ENCODE measurements at regions not wholly inside any gene's neighbourhood (a gene's known extent, or its start where the extent isn't known, plus 50 kb on each side); places are given as distances from the start of the nearest gene placed in this dataset.

GRCh38 chr12:69123919-69124638 is 115.3 kb upstream of the CPSF6 start:
- no peak overlapping the region for H3K27ac Mint-ChIP-seq
- H3K36me3 Mint-ChIP-seq, result no peaks in the 10 kb centered on the region
- H3K4me3 Mint-ChIP-seq, result no peak overlapping the region
- no peak for DNase-seq (ENCODE audit: low spot score in 2 of 2, unreplicated experiment in 2 of 2)
- no peaks in the 10 kb centered on the region for H3K4me1 Mint-ChIP-seq
- TF ChIP-seq, protein P1, sequence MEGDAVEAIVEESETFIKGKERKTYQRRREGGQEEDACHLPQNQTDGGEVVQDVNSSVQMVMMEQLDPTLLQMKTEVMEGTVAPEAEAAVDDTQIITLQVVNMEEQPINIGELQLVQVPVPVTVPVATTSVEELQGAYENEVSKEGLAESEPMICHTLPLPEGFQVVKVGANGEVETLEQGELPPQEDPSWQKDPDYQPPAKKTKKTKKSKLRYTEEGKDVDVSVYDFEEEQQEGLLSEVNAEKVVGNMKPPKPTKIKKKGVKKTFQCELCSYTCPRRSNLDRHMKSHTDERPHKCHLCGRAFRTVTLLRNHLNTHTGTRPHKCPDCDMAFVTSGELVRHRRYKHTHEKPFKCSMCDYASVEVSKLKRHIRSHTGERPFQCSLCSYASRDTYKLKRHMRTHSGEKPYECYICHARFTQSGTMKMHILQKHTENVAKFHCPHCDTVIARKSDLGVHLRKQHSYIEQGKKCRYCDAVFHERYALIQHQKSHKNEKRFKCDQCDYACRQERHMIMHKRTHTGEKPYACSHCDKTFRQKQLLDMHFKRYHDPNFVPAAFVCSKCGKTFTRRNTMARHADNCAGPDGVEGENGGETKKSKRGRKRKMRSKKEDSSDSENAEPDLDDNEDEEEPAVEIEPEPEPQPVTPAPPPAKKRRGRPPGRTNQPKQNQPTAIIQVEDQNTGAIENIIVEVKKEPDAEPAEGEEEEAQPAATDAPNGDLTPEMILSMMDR (IDR thresholded peaks at IDR 0.05; ENCODE audit: unreplicated experiment), result no peak
- peaks cover 3% of the 10 kb centered on the region for H3K27me3 Mint-ChIP-seq (ENCODE audit: low read depth)
- H3K9me3 Mint-ChIP-seq, result no peaks in the 10 kb centered on the region

DNA sequence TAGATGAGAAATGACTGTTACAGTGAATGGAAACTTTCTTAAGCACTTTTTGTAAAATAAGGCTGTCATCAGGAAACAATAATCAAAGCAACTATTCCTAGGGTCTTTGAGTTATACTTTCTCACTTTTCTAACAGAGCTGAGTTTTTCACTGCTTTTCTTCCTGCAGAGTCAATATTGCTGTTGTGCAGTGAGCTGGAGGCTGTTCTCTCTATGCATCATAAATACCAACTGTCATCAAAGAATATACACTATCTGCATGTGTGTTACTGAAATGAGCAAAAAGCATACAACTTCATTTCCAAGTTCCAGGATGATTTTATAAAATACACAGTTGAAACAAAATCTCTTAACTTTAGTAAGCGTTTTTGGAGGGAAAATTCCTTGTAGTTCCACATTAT is 110.4 kb upstream of the CPSF6 start:
- Mint-ChIP-seq H3K4me3 (no peak overlapping the region), H3K4me1 (no peaks in the 10 kb centered on the region), H3K36me3 (no peaks in the 10 kb centered on the region), H3K9me3 (no peaks in the 10 kb centered on the region), H3K27ac (no peak overlapping the region), H3K27me3 (ENCODE audit: low read depth) (peaks cover 3% of the 10 kb centered on the region)
- TF ChIP-seq, protein P1 (IDR thresholded peaks at IDR 0.05; ENCODE audit: unreplicated experiment), result no peak
- DNase-seq (ENCODE audit: low spot score in 2 of 2, unreplicated experiment in 2 of 2), result no peak

DNA sequence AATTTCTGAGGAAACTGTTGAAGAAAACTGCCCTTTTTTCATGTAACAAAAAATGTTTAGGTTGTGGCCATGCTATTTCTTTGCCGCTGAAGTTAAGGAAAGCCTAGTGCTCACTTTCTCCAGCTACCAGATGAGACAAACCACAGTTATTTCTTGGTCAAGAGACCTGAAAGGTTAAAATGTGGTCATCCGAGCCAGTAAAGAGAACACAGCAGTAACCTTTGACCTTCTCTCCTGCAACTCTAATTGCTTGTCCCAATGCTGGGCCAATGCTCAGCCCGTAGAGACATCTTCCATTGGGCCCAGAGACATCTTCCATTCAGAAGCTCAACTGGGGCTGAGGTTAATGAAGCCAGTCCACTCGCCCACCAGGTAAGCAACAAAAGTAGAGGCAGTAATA is 109.8 kb upstream of the CPSF6 start:
- Mint-ChIP-seq H3K36me3 (no peaks in the 10 kb centered on the region), H3K4me1 (no peaks in the 10 kb centered on the region), H3K27me3 (ENCODE audit: low read depth) (peaks cover 3% of the 10 kb centered on the region), H3K27ac (no peak overlapping the region), H3K9me3 (no peaks in the 10 kb centered on the region), H3K4me3 (no peak overlapping the region)
- DNase-seq (ENCODE audit: low spot score in 2 of 2, unreplicated experiment in 2 of 2), result no peak
- TF ChIP-seq, protein P1 (IDR thresholded peaks at IDR 0.05; ENCODE audit: unreplicated experiment), result no peak

DNA sequence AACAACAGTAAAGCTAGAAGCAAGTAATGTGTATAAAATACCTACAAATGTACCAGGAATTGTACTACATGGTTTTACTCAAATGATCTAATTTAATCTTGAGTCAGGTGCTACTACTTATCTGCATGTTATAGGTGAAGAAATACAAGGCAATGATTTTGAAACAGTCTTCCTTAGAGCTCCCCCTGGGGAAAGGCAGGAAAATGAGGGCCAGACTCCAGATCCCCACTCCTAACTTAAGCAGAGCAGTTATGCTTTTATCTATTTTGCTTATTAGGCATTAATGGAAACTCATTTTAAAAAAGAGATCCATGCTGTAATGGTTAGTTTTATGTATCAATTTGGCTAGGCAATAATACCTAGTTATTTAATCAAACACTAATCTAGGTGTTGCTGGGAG is 109.3 kb upstream of the CPSF6 start:
- peaks cover 3% of the 10 kb centered on the region for H3K27me3 Mint-ChIP-seq (ENCODE audit: low read depth)
- DNase-seq (ENCODE audit: low spot score in 2 of 2, unreplicated experiment in 2 of 2), result no peak
- H3K4me3 Mint-ChIP-seq, result no peak overlapping the region
- no peaks in the 10 kb centered on the region for H3K9me3 Mint-ChIP-seq
- H3K27ac Mint-ChIP-seq, result no peak overlapping the region
- no peaks in the 10 kb centered on the region for H3K36me3 Mint-ChIP-seq
- TF ChIP-seq, protein P1 (IDR thresholded peaks at IDR 0.05; ENCODE audit: unreplicated experiment), result no peak
- H3K4me1 Mint-ChIP-seq, result no peaks in the 10 kb centered on the region

DNA sequence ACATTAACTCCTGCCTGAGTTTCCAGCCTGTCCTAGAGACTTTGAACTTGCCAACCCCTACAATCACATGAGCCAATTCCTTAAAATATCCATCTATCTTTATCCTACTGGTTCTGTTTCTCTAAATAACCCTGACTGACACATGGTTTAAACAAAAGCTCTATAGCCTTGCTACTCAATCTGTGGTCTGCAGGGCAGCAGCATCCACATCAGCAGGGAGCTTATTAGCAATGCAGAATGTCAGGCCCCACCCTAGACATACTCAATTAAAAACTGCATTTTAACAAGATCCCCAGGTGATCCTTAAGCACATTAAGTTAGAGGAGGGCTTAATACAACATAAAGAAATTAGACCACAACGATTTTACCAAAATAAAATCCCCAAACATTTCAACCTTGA is 108.3 kb upstream of the CPSF6 start:
- TF ChIP-seq, protein P1 (IDR thresholded peaks at IDR 0.05; ENCODE audit: unreplicated experiment), result no peak
- Mint-ChIP-seq H3K4me1 (no peaks in the 10 kb centered on the region), H3K9me3 (no peaks in the 10 kb centered on the region), H3K27ac (no peak overlapping the region), H3K36me3 (no peaks in the 10 kb centered on the region), H3K27me3 (ENCODE audit: low read depth) (peaks cover 3% of the 10 kb centered on the region), H3K4me3 (no peak overlapping the region)
- DNase-seq (ENCODE audit: low spot score in 2 of 2, unreplicated experiment in 2 of 2), result no peak

All from mesothelial cell of epicardium (in vitro differentiated cells).